GM12891 (cell line): ENCODE measurements at regions not wholly inside any gene's neighbourhood (a gene's known extent, or its start where the extent isn't known, plus 50 kb on each side); places are given as distances from the start of the nearest gene placed in this dataset.
A peak's percentile ranks its signal among the peaks of the same experiment; 100 is the strongest.

Source experiments
- DNase-seq: peaks from one replicate; pipeline ENCODE4 v3.0.0; 2011; ENCODE audit warnings: low spot score; ENCODE audit not compliant: insufficient read length
- FAIRE-seq: peaks from 2 replicates; lab custom pipeline; 2011; peaks lifted over from hg19 to GRCh38; lab: Jason Lieb, UNC
- PAX5 ChIP-seq: IDR thresholded peaks from 2 replicates; pipeline ENCODE4 v1.6.1; 2011; ENCODE audit warnings: low read length, moderate library complexity, mild to moderate bottlenecking; ENCODE audit not compliant: insufficient read depth, severe bottlenecking
- POLR2A ChIP-seq: IDR thresholded peaks from 2 replicates; pipeline ENCODE4 v1.6.1; 2011; ENCODE audit warnings: low read depth, low read length, control low read depth
- POLR2AphosphoS5 ChIP-seq: IDR thresholded peaks from 2 replicates; pipeline ENCODE4 v1.6.1; 2011; ENCODE audit warnings: low read depth, low read length, control low read depth
- POU2F2 ChIP-seq: IDR thresholded peaks from 2 replicates; pipeline ENCODE4 v1.6.1; 2011; ENCODE audit warnings: low read depth, mild to moderate bottlenecking, control low read depth, low read length, moderate library complexity
- SPI1 ChIP-seq: IDR thresholded peaks from 2 replicates; pipeline ENCODE4 v1.6.1; 2011; ENCODE audit warnings: low read depth, low read length, control low read depth
- TAF1 ChIP-seq: IDR thresholded peaks from 2 replicates; pipeline ENCODE4 v1.6.1; 2011; ENCODE audit warnings: low read depth, low read length, control low read depth

DNA sequence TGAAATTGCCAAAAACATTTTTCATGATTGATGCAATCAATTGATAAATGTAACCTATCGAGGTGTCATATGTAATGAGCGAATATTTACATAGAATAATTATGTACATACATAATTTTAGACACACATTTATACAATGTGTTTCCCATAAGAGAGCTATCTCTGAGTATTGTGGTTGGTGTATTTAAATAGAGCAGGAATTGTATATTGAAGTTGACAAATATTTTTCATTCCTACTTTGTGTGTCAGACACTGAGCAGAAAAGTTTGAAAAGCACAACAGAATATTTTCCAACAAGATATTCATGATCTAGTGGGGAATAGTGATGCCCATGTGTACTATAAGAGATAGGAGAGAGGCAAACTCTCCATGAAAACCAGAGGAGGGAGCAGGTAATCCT, 295.2 kb downstream of the ANKRD50 start:
- DNase-seq (no peak), FAIRE-seq (no peak)
- TF ChIP-seq TAF1 (no peak), POLR2AphosphoS5 (no peak), POU2F2 (no peak), SPI1 (no peak), POLR2A (no peak), PAX5 (no peak)

GRCh38 chr4:124420166-124420695, 292.3 kb downstream of the ANKRD50 start:
- no peak for DNase-seq
- FAIRE-seq = no peak
- TF ChIP-seq PAX5 (no peak), TAF1 (no peak), POLR2AphosphoS5 (no peak)

DNA sequence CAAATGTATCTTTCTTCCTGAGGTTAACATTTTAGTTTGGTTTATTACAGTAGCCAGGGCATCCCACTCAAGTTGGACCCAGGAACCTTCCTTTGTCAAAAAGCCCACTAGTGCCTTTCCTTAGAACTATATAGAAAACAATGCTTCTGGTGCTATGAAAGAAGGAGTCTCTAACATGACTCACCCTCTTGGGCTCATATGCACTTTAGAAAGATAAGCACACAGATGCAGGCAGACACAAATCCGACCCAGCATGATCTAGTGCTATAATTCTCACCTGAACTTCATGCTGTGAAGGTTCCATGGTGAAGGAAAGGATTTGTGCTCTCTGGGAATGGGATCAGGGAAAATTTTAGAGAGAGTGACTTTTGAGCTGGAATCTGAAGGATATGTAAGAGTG, 289.4 kb downstream of the ANKRD50 start:
- FAIRE-seq = no peak
- TF ChIP-seq TAF1 (no peak), POLR2AphosphoS5 (no peak), POU2F2 (no peak), SPI1 (no peak), POLR2A (no peak), PAX5 (no peak)
- DNase-seq = no peak

DNA sequence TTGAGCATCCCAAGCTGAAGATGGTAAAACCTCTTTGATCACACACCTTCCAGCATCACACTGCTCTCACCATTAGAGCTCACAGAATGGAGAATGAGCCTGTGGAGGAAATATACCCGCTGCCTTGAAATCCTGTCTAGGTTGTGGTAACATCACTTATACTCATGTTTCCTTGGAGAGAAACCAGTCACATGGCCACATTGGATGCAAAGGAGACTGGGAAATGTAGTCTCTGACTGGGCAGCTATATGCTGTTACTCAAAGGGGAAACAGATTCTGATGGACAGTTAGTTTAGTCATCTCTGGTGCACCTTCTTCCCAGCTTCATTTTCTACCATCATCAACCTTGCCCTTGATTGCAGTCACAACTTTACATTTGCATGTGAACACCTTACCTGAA, 286.3 kb downstream of the ANKRD50 start:
- TF ChIP-seq POLR2A = no peak
- no peak for FAIRE-seq
- DNase-seq = no peak

- FAIRE-seq (no peak), DNase-seq (no peak)
- TF ChIP-seq SPI1 = no peak
- no peak for TF ChIP-seq POU2F2
Observed at GRCh38 chr4:124427095-124427767, 285.3 kb downstream of the ANKRD50 start.

- no peak for DNase-seq
- TF ChIP-seq POLR2AphosphoS5 = no peak
- no peak for TF ChIP-seq POU2F2
- TF ChIP-seq TAF1 = no peak
- TF ChIP-seq SPI1 = no peak
- TF ChIP-seq POLR2A = no peak
- no peak for TF ChIP-seq PAX5
Observed at GRCh38 chr4:124428648-124429047, 283.9 kb downstream of the ANKRD50 start.

DNA sequence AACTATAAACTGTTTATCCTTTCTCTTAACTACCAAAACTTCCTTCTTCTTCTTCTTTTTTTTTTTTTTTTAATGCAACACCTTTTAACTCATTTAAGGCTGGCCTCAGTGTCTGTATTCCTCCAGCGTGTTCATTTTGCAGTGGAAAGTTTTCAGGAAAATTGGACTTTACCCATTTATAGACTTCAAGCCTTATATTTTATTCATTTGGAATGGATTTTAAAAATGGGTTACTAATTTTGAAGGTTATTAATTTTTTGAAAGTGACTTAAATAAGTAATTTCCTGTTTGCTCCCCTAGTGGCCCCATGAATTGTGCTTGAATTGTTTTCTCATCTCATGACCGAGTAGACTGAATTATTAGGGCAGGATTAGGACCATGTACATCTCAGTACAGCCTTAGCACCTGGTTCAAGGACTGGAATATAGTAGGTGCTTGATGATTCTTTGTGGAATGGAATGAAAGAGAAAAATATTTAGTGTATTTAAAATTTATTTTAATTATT, 282.7 kb downstream of the ANKRD50 start:
- TF ChIP-seq POU2F2 (no peak), POLR2A (no peak), TAF1 (no peak), PAX5 (no peak), POLR2AphosphoS5 (no peak), SPI1 (no peak)
- DNase-seq (no peak), FAIRE-seq (no peak)

More at GRCh38 chr4:124428648-124429047, 283.9 kb downstream of the ANKRD50 start:
- no peak for FAIRE-seq

GRCh38 chr4:124431653-124432192, 280.8 kb downstream of the ANKRD50 start:
- no peak for FAIRE-seq
- DNase-seq = no peak
- no peak for TF ChIP-seq POLR2AphosphoS5
- TF ChIP-seq TAF1 = no peak
- TF ChIP-seq POLR2A = no peak
- no peak for TF ChIP-seq SPI1
- no peak for TF ChIP-seq PAX5

GRCh38 chr4:124432500-124432899, 280.0 kb downstream of the ANKRD50 start:
- no peak for TF ChIP-seq PAX5
- TF ChIP-seq SPI1 = no peak
- TF ChIP-seq POU2F2 = no peak
- TF ChIP-seq TAF1 = no peak
- no peak for TF ChIP-seq POLR2AphosphoS5
- no peak for TF ChIP-seq POLR2A
- FAIRE-seq (no peak), DNase-seq (no peak)

- FAIRE-seq = peak; percentile 47
- TF ChIP-seq POLR2AphosphoS5 (no peak), POU2F2 (no peak), POLR2A (no peak), SPI1 (no peak), TAF1 (no peak), PAX5 (no peak)
Observed at GRCh38 chr4:124433044-124433443, 279.5 kb downstream of the ANKRD50 start.

More at GRCh38 chr4:124433044-124433443, 279.5 kb downstream of the ANKRD50 start:
- DNase-seq = no peak
